HEK293 (cell line): ENCODE measurements at regions not wholly inside any gene's neighbourhood (a gene's known extent, or its start where the extent isn't known, plus 50 kb on each side); places are given as distances from the start of the nearest gene placed in this dataset.
A peak's percentile ranks its signal among the peaks of the same experiment; 100 is the strongest.

Experiments used
- BCL11A ChIP-seq: fragments of 450-650 bp; formaldehyde crosslinking; IDR thresholded peaks from 2 replicates; pipeline ENCODE4 v1.5.1; 2016; ENCODE audit warnings: low read depth, missing biosample characterization, missing genetic modification characterization
- KLF10 ChIP-seq: fragments of 450-650 bp; IDR thresholded peaks from 2 replicates; pipeline ENCODE4 v1.5.1; 2018; ENCODE audit warnings: missing biosample characterization, mild to moderate bottlenecking, missing genetic modification characterization
- MZF1 ChIP-seq: fragments of 450-650 bp; formaldehyde crosslinking; IDR thresholded peaks from 2 replicates; pipeline ENCODE4 v1.5.1; 2017; ENCODE audit warnings: missing biosample characterization, missing genetic modification characterization, borderline replicate concordance
- ZBTB8A ChIP-seq: fragments of 450-650 bp; formaldehyde crosslinking; IDR thresholded peaks from 2 replicates; pipeline ENCODE4 v1.5.1; 2016; ENCODE audit warnings: missing biosample characterization, missing genetic modification characterization
- ZNF184 ChIP-seq: fragments of 450-650 bp; IDR thresholded peaks from 2 replicates; pipeline ENCODE4 v1.5.1; 2018; ENCODE audit warnings: missing biosample characterization, mild to moderate bottlenecking, missing genetic modification characterization
- ZNF274 ChIP-seq, 2 experiments: fragments of 200-500 bp in 1 of 2; fragments of 450-650 bp in 1 of 2; sonication (Bioruptor generic) in 1 of 2; formaldehyde crosslinking in 1 of 2; IDR thresholded peaks; 2 replicates each; pipeline versions ENCODE4 v1.5.1 to v1.6.1; 2014 to 2016; ENCODE audit warnings: borderline replicate concordance in 1 of 2, inconsistent platforms in 1 of 2, low read length in 1 of 2, missing biosample characterization in 1 of 2, missing genetic modification characterization in 1 of 2
- ZNF416 ChIP-seq: fragments of 450-650 bp; formaldehyde crosslinking; IDR thresholded peaks from 2 replicates; pipeline ENCODE4 v1.5.1; 2016; ENCODE audit warnings: missing biosample characterization, missing genetic modification characterization
- ZNF548 ChIP-seq: fragments of 450-650 bp; formaldehyde crosslinking; IDR thresholded peaks from 2 replicates; pipeline ENCODE4 v1.5.1; 2016; ENCODE audit warnings: missing biosample characterization, missing genetic modification characterization
- ZNF654 ChIP-seq: fragments of 450-650 bp; formaldehyde crosslinking; IDR thresholded peaks from 2 replicates; pipeline ENCODE4 v1.5.1; 2016; ENCODE audit warnings: low read depth, missing biosample characterization, missing genetic modification characterization
- ZNF830 ChIP-seq: fragments of 450-650 bp; IDR thresholded peaks from 2 replicates; pipeline ENCODE4 v1.5.0; 2018; ENCODE audit warnings: missing biosample characterization, missing genetic modification characterization, low read depth, mild to moderate bottlenecking, moderate library complexity
- TF ChIP-seq, protein P1 (sequence below): fragments of 450-650 bp; formaldehyde crosslinking; optimal IDR thresholded peaks from 2 replicates; pipeline ENCODE3; 2016; ENCODE audit warnings: missing biosample characterization, mild to moderate bottlenecking, missing genetic modification characterization
- TF ChIP-seq, protein P2 (sequence below): fragments of 450-650 bp; formaldehyde crosslinking; IDR thresholded peaks from 2 replicates; pipeline ENCODE4 v1.5.1; 2016; ENCODE audit warnings: missing biosample characterization, missing genetic modification characterization
- TF ChIP-seq, protein P3 (sequence below): fragments of 450-650 bp; IDR thresholded peaks from 2 replicates; pipeline ENCODE4 v1.5.1; 2018; ENCODE audit warnings: missing biosample characterization, missing genetic modification characterization
- TF ChIP-seq, protein P4 (sequence below): fragments of 450-650 bp; formaldehyde crosslinking; IDR thresholded peaks from 2 replicates; pipeline ENCODE4 v1.5.1; 2017; ENCODE audit warnings: missing biosample characterization, mild to moderate bottlenecking, missing genetic modification characterization, moderate library complexity

DNA sequence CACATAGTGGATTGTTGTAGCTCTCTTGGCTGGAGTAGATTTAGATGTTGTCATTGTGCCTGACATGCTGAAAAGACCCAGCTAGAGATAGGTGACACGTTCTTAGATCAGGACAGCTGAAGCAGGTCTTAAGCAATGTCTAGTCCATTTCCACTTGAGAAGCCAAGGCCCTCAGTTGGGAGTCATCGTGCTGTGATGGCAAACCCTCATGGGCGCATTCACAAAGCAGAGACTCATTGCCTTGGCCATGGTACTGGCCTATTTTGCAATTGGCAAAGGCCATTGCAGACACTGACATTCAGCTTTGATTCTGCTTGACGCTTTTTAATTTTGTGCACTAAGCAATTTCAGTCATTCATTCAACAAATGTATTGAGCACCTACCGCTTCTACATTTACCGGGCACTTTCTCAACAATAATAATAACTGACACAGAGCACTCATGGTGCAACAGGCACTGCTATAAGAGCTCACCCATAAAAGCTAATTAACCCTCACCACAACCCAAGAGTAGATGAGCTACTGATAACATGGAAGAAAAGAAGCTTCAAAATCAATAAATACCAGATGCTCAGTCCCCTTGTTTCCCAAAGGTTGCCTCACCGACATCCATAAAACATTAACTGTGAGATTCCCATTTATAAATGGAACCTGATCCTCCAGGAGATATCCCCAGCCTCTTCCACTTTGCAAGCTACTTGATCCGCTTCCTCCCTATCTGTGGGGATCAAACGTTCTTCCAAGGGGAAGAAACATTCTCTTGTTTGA lies 200.1 kb downstream of the TLE3 start:
- TF ChIP-seq ZNF274 (IDR thresholded peaks at IDR 0.05; ENCODE audit: low read length), result no peak
- TF ChIP-seq ZNF274 (tag by site-specific recombination; IDR thresholded peaks at IDR 0.05; ENCODE audit: borderline replicate concordance), result no peak
- no peak for TF ChIP-seq ZNF830 (tag by site-specific recombination)
- TF ChIP-seq, protein P1, sequence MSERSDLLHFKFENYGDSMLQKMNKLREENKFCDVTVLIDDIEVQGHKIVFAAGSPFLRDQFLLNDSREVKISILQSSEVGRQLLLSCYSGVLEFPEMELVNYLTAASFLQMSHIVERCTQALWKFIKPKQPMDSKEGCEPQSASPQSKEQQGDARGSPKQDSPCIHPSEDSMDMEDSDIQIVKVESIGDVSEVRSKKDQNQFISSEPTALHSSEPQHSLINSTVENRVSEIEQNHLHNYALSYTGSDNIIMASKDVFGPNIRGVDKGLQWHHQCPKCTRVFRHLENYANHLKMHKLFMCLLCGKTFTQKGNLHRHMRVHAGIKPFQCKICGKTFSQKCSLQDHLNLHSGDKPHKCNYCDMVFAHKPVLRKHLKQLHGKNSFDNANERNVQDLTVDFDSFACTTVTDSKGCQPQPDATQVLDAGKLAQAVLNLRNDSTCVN (tag by site-specific recombination), result no peak
- no peak for TF ChIP-seq ZNF416 (tag by site-specific recombination)
- TF ChIP-seq ZNF184 (tag by site-specific recombination), result no peak
- no peak for TF ChIP-seq ZNF654 (tag by site-specific recombination)
- peak; percentile 53 for TF ChIP-seq KLF10 (tag by site-specific recombination)
- peak; percentile 94 for TF ChIP-seq MZF1 (tag by site-specific recombination)
- no peak; the same call in 1 of the 2 replicates for TF ChIP-seq ZBTB8A (tag by site-specific recombination)
- TF ChIP-seq, protein P2, sequence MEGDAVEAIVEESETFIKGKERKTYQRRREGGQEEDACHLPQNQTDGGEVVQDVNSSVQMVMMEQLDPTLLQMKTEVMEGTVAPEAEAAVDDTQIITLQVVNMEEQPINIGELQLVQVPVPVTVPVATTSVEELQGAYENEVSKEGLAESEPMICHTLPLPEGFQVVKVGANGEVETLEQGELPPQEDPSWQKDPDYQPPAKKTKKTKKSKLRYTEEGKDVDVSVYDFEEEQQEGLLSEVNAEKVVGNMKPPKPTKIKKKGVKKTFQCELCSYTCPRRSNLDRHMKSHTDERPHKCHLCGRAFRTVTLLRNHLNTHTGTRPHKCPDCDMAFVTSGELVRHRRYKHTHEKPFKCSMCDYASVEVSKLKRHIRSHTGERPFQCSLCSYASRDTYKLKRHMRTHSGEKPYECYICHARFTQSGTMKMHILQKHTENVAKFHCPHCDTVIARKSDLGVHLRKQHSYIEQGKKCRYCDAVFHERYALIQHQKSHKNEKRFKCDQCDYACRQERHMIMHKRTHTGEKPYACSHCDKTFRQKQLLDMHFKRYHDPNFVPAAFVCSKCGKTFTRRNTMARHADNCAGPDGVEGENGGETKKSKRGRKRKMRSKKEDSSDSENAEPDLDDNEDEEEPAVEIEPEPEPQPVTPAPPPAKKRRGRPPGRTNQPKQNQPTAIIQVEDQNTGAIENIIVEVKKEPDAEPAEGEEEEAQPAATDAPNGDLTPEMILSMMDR (tag by site-specific recombination), result no peak
- TF ChIP-seq, protein P3, sequence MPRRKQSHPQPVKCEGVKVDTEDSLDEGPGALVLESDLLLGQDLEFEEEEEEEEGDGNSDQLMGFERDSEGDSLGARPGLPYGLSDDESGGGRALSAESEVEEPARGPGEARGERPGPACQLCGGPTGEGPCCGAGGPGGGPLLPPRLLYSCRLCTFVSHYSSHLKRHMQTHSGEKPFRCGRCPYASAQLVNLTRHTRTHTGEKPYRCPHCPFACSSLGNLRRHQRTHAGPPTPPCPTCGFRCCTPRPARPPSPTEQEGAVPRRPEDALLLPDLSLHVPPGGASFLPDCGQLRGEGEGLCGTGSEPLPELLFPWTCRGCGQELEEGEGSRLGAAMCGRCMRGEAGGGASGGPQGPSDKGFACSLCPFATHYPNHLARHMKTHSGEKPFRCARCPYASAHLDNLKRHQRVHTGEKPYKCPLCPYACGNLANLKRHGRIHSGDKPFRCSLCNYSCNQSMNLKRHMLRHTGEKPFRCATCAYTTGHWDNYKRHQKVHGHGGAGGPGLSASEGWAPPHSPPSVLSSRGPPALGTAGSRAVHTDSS (tag by site-specific recombination), result peak; percentile 25; the same call in 1 of the 2 replicates
- no peak for TF ChIP-seq BCL11A (tag by site-specific recombination)
- TF ChIP-seq, protein P4, sequence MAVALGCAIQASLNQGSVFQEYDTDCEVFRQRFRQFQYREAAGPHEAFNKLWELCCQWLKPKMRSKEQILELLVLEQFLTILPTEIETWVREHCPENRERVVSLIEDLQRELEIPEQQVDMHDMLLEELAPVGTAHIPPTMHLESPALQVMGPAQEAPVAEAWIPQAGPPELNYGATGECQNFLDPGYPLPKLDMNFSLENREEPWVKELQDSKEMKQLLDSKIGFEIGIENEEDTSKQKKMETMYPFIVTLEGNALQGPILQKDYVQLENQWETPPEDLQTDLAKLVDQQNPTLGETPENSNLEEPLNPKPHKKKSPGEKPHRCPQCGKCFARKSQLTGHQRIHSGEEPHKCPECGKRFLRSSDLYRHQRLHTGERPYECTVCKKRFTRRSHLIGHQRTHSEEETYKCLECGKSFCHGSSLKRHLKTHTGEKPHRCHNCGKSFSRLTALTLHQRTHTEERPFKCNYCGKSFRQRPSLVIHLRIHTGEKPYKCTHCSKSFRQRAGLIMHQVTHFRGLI (tag by site-specific recombination), result peak; percentile 39; the same call in 1 of the 2 replicates
- no peak for TF ChIP-seq ZNF548
